ENCODE measurements at regions not wholly inside any gene's neighbourhood (a gene's known extent, or its start where the extent isn't known, plus 50 kb on each side); places are given as distances from the start of the nearest gene placed in this dataset.

- ChIA-PET CTCF (no interaction called here), POLR2A (no interaction called here)
- Histone ChIP-seq H3K27me3 (replicated peaks; ENCODE audit: control insufficient read depth, insufficient read depth, low read length) (no peaks in the 10 kb centered on the region), H3K4me3 (ENCODE audit: low read depth, low read length) (no peak overlapping the region), H3K4me1 (peaks cover 36% of the 10 kb centered on the region), H3K9me3 (no peaks in the 10 kb centered on the region), H3K36me3 (ENCODE audit: control insufficient read depth, insufficient read depth, low read length) (no peaks in the 10 kb centered on the region)
- Mint-ChIP-seq H3K27ac (ENCODE audit: unreplicated experiment) (peak overlapping the region; percentile 75), H3K4me1 (ENCODE audit: low read depth, unreplicated experiment) (peaks cover 29% of the 10 kb centered on the region), H3K9me3 (ENCODE audit: unreplicated experiment) (peaks cover 9% of the 10 kb centered on the region), H3K36me3 (ENCODE audit: insufficient read depth, unreplicated experiment) (no peaks in the 10 kb centered on the region), H3K27me3 (ENCODE audit: insufficient read depth, unreplicated experiment) (no peaks in the 10 kb centered on the region), H3K4me3 (ENCODE audit: unreplicated experiment) (no peak overlapping the region)
- no TSS peak for BruUV-seq (replicated peaks)
- no peak for DNase-seq
- intact Hi-C loops (cut with micrococcal nuclease; ENCODE audit: unreplicated experiment): loop anchor here (5.0 kb wide), 1 partner anchor 45 kb away; no protein-coding TSS in a partner anchor
- no peak for TF ChIP-seq CTCF (IDR thresholded peaks at IDR 0.05; ENCODE audit: insufficient read depth in 1 of 2, low read depth in 1 of 2, low read length in 1 of 2, severe bottlenecking in 1 of 2, unreplicated experiment in 1 of 2)
Measured at GRCh38 chr11:19506816-19507486, 205.7 kb upstream of the NAV2 start.

GRCh38 chr11:19502691-19503253 lies 209.9 kb upstream of the NAV2 start:
- Histone ChIP-seq H3K27me3 (replicated peaks; ENCODE audit: control insufficient read depth, insufficient read depth, low read length) (no peaks in the 10 kb centered on the region), H3K36me3 (ENCODE audit: control insufficient read depth, insufficient read depth, low read length) (no peaks in the 10 kb centered on the region), H3K4me3 (ENCODE audit: low read depth, low read length) (no peak overlapping the region), H3K4me1 (peaks cover 6% of the 10 kb centered on the region; the same call in 1 of the 2 replicates), H3K9me3 (no peaks in the 10 kb centered on the region)
- TF ChIP-seq CTCF (IDR thresholded peaks at IDR 0.05; ENCODE audit: insufficient read depth in 1 of 2, low read depth in 1 of 2, low read length in 1 of 2, severe bottlenecking in 1 of 2, unreplicated experiment in 1 of 2): no peak
- ChIA-PET CTCF (no interaction called here), POLR2A (no interaction called here)
- H3K9me3 Mint-ChIP-seq (ENCODE audit: unreplicated experiment): peaks cover 9% of the 10 kb centered on the region
- intact Hi-C loops (cut with micrococcal nuclease; ENCODE audit: unreplicated experiment): no loop called here
- no TSS peak for BruUV-seq (replicated peaks)
- H3K27ac Mint-ChIP-seq (ENCODE audit: unreplicated experiment): no peak overlapping the region
- H3K36me3 Mint-ChIP-seq (ENCODE audit: insufficient read depth, unreplicated experiment): no peaks in the 10 kb centered on the region
- no peak for DNase-seq
- H3K4me1 Mint-ChIP-seq (ENCODE audit: low read depth, unreplicated experiment): peaks cover 7% of the 10 kb centered on the region
- no peak overlapping the region for H3K4me3 Mint-ChIP-seq (ENCODE audit: unreplicated experiment)
- H3K27me3 Mint-ChIP-seq (ENCODE audit: insufficient read depth, unreplicated experiment): no peaks in the 10 kb centered on the region

GRCh38 chr11:19501631-19502030 lies 211.0 kb upstream of the NAV2 start:
- Histone ChIP-seq H3K9me3 (no peaks in the 10 kb centered on the region), H3K4me3 (ENCODE audit: low read depth, low read length) (no peak overlapping the region), H3K27me3 (replicated peaks; ENCODE audit: control insufficient read depth, insufficient read depth, low read length) (no peaks in the 10 kb centered on the region), H3K36me3 (ENCODE audit: control insufficient read depth, insufficient read depth, low read length) (no peaks in the 10 kb centered on the region), H3K4me1 (no peaks in the 10 kb centered on the region)
- TF ChIP-seq CTCF (IDR thresholded peaks at IDR 0.05; ENCODE audit: insufficient read depth in 1 of 2, low read depth in 1 of 2, low read length in 1 of 2, severe bottlenecking in 1 of 2, unreplicated experiment in 1 of 2): no peak
- H3K9me3 Mint-ChIP-seq (ENCODE audit: unreplicated experiment): peaks cover 9% of the 10 kb centered on the region
- no TSS peak for BruUV-seq (replicated peaks)
- DNase-seq: no peak
- peaks cover 7% of the 10 kb centered on the region for H3K4me1 Mint-ChIP-seq (ENCODE audit: low read depth, unreplicated experiment)
- H3K36me3 Mint-ChIP-seq (ENCODE audit: insufficient read depth, unreplicated experiment): no peaks in the 10 kb centered on the region
- ChIA-PET POLR2A (no interaction called here), CTCF (no interaction called here)
- H3K27ac Mint-ChIP-seq (ENCODE audit: unreplicated experiment): no peak overlapping the region
- no peaks in the 10 kb centered on the region for H3K27me3 Mint-ChIP-seq (ENCODE audit: insufficient read depth, unreplicated experiment)
- no peak overlapping the region for H3K4me3 Mint-ChIP-seq (ENCODE audit: unreplicated experiment)
- intact Hi-C loops (cut with micrococcal nuclease; ENCODE audit: unreplicated experiment): no loop called here

Measured in Caco-2 (cell line).